ENCODE measurements at regions not wholly inside any gene's neighbourhood (a gene's known extent, or its start where the extent isn't known, plus 50 kb on each side); places are given as distances from the start of the nearest gene placed in this dataset.

DNA sequence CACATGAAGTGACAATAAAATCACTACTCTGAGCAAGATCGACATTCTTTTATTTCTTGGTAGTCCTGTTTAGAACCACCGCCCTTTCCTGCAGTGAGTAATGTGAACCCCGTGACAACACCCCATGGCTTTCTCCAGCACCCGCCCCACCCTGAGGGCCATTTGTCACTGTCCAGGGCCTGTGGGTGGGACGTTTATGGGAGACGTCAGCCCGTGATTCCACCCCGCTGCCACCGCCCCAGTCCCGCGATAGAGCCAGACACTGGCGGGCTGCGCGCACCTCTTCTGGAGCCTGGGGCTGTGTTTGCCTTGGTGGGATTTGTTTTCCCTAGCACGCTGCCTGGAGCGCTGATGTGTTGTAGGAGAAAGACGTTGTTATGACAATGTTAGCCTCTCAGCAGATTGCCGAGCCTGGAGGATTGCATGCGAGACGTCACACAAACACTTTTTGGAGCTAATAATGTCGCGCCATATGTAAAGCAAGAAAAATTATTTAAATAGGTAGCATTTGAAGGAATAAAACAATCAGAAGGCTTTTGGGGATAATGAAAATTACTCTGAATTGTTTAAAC is 263.7 kb downstream of the TEX29 start:
- H3K4me1 ChIP-seq (ENCODE audit: low read depth), result no peaks in the 10 kb centered on the region
- TF ChIP-seq, protein P1, sequence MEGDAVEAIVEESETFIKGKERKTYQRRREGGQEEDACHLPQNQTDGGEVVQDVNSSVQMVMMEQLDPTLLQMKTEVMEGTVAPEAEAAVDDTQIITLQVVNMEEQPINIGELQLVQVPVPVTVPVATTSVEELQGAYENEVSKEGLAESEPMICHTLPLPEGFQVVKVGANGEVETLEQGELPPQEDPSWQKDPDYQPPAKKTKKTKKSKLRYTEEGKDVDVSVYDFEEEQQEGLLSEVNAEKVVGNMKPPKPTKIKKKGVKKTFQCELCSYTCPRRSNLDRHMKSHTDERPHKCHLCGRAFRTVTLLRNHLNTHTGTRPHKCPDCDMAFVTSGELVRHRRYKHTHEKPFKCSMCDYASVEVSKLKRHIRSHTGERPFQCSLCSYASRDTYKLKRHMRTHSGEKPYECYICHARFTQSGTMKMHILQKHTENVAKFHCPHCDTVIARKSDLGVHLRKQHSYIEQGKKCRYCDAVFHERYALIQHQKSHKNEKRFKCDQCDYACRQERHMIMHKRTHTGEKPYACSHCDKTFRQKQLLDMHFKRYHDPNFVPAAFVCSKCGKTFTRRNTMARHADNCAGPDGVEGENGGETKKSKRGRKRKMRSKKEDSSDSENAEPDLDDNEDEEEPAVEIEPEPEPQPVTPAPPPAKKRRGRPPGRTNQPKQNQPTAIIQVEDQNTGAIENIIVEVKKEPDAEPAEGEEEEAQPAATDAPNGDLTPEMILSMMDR (IDR thresholded peaks at IDR 0.05; ENCODE audit: low read depth, low read length), result no peak
- no peaks in the 10 kb centered on the region for H3K27me3 ChIP-seq
- DNase-seq (ENCODE audit: low read depth in 1 of 2, low spot score in 1 of 2), result no peak
- no peaks in the 10 kb centered on the region for H3K36me3 ChIP-seq
- H3K4me3 ChIP-seq, result no peak overlapping the region
- H3K27ac ChIP-seq, result no peak overlapping the region
- no peaks in the 10 kb centered on the region for H3K9me3 ChIP-seq (ENCODE audit: low read depth)

DNA sequence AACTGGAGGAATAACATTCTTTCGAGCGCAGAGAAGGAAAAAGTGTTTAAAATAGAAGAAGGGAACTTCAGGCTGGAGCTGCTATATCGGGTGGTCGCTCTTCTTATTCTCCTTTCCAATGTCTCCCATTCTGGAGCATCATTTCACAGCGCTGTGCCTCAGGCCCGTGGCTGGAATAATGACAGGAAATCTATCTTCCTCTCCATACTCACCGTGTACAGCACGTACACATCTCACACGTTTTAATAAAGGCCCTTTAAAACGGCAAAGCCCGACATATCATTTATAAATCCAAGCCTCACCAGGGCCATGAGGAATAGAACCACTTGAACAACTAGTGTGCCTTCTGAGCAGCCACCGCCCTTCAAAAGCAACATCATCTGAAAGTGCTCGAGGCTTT is 264.4 kb downstream of the TEX29 start:
- TF ChIP-seq, protein P1 (IDR thresholded peaks at IDR 0.05; ENCODE audit: low read depth, low read length), result no peak
- Histone ChIP-seq H3K36me3 (no peaks in the 10 kb centered on the region), H3K4me3 (no peak overlapping the region), H3K27ac (no peak overlapping the region), H3K9me3 (ENCODE audit: low read depth) (no peaks in the 10 kb centered on the region), H3K4me1 (ENCODE audit: low read depth) (no peaks in the 10 kb centered on the region), H3K27me3 (no peaks in the 10 kb centered on the region)
- DNase-seq (ENCODE audit: low read depth in 1 of 2, low spot score in 1 of 2), result no peak

DNA sequence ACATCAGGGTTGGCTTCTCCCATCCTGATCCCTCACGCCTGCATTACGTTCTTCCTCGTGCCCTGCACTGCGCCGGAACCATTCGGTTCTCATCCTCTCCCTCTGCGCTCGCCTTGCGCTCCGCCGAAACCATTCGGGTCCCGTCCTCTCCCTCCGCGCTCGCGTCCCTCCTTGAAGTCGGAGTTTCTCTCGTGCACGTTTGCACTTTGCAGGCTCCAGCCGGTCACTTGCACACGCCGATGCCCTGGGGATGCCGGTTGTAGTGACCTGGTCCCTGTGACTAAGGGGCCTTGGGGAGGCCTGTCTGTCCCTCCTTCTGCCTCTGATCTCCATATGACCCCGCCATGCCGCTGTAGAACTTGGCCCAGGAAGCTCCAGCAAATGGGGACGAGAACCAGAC is 265.8 kb downstream of the TEX29 start:
- DNase-seq (ENCODE audit: low read depth in 1 of 2, low spot score in 1 of 2), result no peak
- H3K27ac ChIP-seq, result no peak overlapping the region
- no peak overlapping the region for H3K4me3 ChIP-seq
- no peaks in the 10 kb centered on the region for H3K9me3 ChIP-seq (ENCODE audit: low read depth)
- no peaks in the 10 kb centered on the region for H3K36me3 ChIP-seq
- no peaks in the 10 kb centered on the region for H3K27me3 ChIP-seq
- TF ChIP-seq, protein P1 (IDR thresholded peaks at IDR 0.05; ENCODE audit: low read depth, low read length), result no peak
- H3K4me1 ChIP-seq (ENCODE audit: low read depth), result no peaks in the 10 kb centered on the region

DNA sequence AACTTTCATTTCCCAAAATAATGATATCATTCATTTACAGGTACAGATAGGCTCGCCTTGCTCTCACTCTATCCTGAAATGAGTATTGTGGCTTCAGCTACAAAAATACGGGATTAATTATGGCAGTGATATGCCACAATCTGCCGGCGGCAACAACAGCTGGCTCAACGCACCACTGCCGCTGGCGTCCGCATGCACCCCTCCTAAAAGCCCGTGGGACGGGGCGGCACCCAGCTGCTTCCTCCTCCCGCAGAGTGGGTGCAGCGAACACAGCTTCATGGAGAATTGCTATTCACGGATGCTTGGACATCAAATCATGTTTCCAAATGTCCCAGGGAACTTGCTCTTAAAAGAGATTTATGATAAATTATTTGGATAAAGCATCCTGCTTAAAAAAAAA is 266.8 kb downstream of the TEX29 start:
- Histone ChIP-seq H3K4me3 (no peak overlapping the region), H3K27ac (no peak overlapping the region), H3K9me3 (ENCODE audit: low read depth) (no peaks in the 10 kb centered on the region), H3K36me3 (no peaks in the 10 kb centered on the region), H3K4me1 (ENCODE audit: low read depth) (no peaks in the 10 kb centered on the region), H3K27me3 (no peaks in the 10 kb centered on the region)
- DNase-seq (ENCODE audit: low read depth in 1 of 2, low spot score in 1 of 2), result no peak
- TF ChIP-seq, protein P1 (IDR thresholded peaks at IDR 0.05; ENCODE audit: low read depth, low read length), result no peak

DNA sequence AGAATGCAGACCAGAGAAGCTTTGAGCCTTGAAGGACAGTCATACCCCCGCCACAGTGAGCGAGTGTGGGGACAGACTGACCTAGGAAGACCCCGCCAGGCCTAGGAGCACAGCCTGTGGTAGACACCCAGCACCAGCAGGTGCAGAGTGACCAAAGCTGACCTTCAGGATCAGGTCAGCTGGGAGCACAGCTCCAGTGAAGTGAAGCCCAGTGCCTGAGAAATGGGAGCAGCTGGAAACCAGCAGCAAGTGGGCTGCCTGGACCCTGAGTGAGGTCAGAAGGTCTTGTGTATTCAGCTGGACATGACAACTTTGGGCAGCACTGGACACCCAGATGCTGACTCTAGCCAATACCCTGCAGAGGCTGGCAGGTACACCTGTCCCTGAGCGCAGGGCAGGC is 268.9 kb downstream of the TEX29 start:
- Histone ChIP-seq H3K27ac (no peak overlapping the region), H3K9me3 (ENCODE audit: low read depth) (no peaks in the 10 kb centered on the region), H3K27me3 (no peaks in the 10 kb centered on the region), H3K36me3 (no peaks in the 10 kb centered on the region), H3K4me1 (ENCODE audit: low read depth) (no peaks in the 10 kb centered on the region), H3K4me3 (no peak overlapping the region)
- no peak for DNase-seq (ENCODE audit: low read depth in 1 of 2, low spot score in 1 of 2)
- TF ChIP-seq, protein P1 (IDR thresholded peaks at IDR 0.05; ENCODE audit: low read depth, low read length), result no peak

DNA sequence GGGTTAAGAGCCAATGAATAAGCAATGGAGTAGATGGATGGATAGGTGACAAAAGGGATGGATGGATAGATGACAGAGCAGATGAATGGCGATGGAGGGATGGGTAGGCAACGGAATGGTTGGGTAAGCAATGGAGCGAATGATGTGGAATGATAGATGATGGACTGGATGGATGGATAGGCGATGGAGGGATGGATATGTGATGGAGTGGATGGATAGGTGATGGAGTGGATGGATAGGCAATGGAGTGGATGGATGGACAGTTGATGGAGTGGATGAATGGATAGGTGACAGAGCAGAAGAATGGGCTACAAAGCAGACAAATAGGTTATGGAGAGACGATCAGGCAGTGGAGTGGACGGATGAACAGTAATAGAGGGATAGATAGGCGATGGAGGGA is 269.6 kb downstream of the TEX29 start:
- no peaks in the 10 kb centered on the region for H3K9me3 ChIP-seq (ENCODE audit: low read depth)
- no peak for DNase-seq (ENCODE audit: low read depth in 1 of 2, low spot score in 1 of 2)
- no peaks in the 10 kb centered on the region for H3K4me1 ChIP-seq (ENCODE audit: low read depth)
- H3K36me3 ChIP-seq, result no peaks in the 10 kb centered on the region
- no peak overlapping the region for H3K27ac ChIP-seq
- no peaks in the 10 kb centered on the region for H3K27me3 ChIP-seq
- H3K4me3 ChIP-seq, result no peak overlapping the region
- TF ChIP-seq, protein P1 (IDR thresholded peaks at IDR 0.05; ENCODE audit: low read depth, low read length), result no peak

Measured in cardiac muscle cell (in vitro differentiated cells and primary cell).